SK-N-SH (cell line): ENCODE measurements at regions not wholly inside any gene's neighbourhood (a gene's known extent, or its start where the extent isn't known, plus 50 kb on each side); places are given as distances from the start of the nearest gene placed in this dataset.

Experiments used
- CTCF ChIA-PET: fragments of 300-600, 350-600 bp; formaldehyde crosslinking; extraction: SDS; loops from one replicate; lab custom pipeline; 2021; lab: Yijun Ruan, JAX
- POLR2A ChIA-PET: fragments of 350-600 bp; sonication (Branson Sonifier 250); formaldehyde crosslinking; extraction: SDS; loops from one replicate; lab custom pipeline; 2020; ENCODE audit warnings: antibody characterized with exemption, inconsistent platforms; lab: Yijun Ruan, JAX
- DNase-seq: peaks from one replicate; pipeline ENCODE4 v3.0.0; 2012
- H2AFZ ChIP-seq: fragments of 200-600 bp; sonication (generic); 2 replicates; pipeline ENCODE4 v1.8.1; 2016; ENCODE audit warnings: antibody characterized with exemption, mild to moderate bottlenecking, low read depth
- H3F3A ChIP-seq: fragments of 200-600 bp; sonication (generic); replicated peaks from 2 replicates; pipeline ENCODE3; 2016; ENCODE audit warnings: antibody characterized with exemption, mild to moderate bottlenecking; ENCODE audit not compliant: insufficient read depth
- H3K27ac ChIP-seq, 2 experiments: fragments of 200-500 bp in 1 of 2; fragments of 200-600 bp in 1 of 2; sonication (Bioruptor generic) in 1 of 2; sonication (generic), shearing (Covaris generic) in 1 of 2; 2 replicates each; pipeline versions ENCODE4 v1.5.1 to v1.6.1; 2014 to 2016; ENCODE audit warnings: low read depth in 2 of 2, inconsistent platforms in 1 of 2, low read length in 1 of 2, mild to moderate bottlenecking in 1 of 2, mixed read lengths in 1 of 2
- H3K27me3 ChIP-seq: fragments of 200-600 bp; sonication (generic), shearing (Covaris generic); 2 replicates; pipeline ENCODE4 v1.6.1; 2016; ENCODE audit warnings: mixed run types; ENCODE audit not compliant: insufficient read depth
- H3K36me3 ChIP-seq, 2 experiments: fragments of 200-500 bp in 1 of 2; fragments of 200-600 bp in 1 of 2; sonication (Bioruptor generic) in 1 of 2; sonication (generic) in 1 of 2; replicated peaks in 1 of 2; 2 replicates each; pipeline versions ENCODE3 to v1.5.1; 2014 to 2016; ENCODE audit warnings: low read length in 1 of 2, mild to moderate bottlenecking in 1 of 2; ENCODE audit not compliant: insufficient read depth in 2 of 2, control insufficient read depth in 1 of 2
- H3K4me1 ChIP-seq, 2 experiments: fragments of 200-500 bp in 1 of 2; fragments of 200-600 bp in 1 of 2; sonication (Bioruptor generic) in 1 of 2; sonication (generic), shearing (Covaris generic) in 1 of 2; 2 replicates each; pipeline versions ENCODE4 v1.5.1 to v1.6.1; 2014 to 2016; ENCODE audit warnings: low read depth in 1 of 2, low read length in 1 of 2, mixed run types in 1 of 2; ENCODE audit not compliant: insufficient read depth in 2 of 2, control insufficient read depth in 1 of 2
- H3K4me2 ChIP-seq: fragments of 200-600 bp; sonication (generic), shearing (Covaris generic); 2 replicates; pipeline ENCODE4 v1.6.1; 2017; ENCODE audit warnings: mixed run types
- H3K4me3 ChIP-seq, 2 experiments: fragments of 200-500 bp in 1 of 2; fragments of 200-600 bp in 1 of 2; sonication (Bioruptor generic) in 1 of 2; sonication (generic), shearing (Covaris generic) in 1 of 2; 2 replicates each; pipeline versions ENCODE4 v1.5.1 to v1.8.1; 2014 to 2016; ENCODE audit warnings: low read depth in 2 of 2, inconsistent platforms in 1 of 2, low read length in 1 of 2, mild to moderate bottlenecking in 1 of 2, mixed read lengths in 1 of 2, moderate library complexity in 1 of 2
- H3K79me2 ChIP-seq: fragments of 200-600 bp; sonication (generic); 2 replicates; pipeline ENCODE4 v1.8.1; 2017; ENCODE audit warnings: mild to moderate bottlenecking; ENCODE audit not compliant: insufficient read depth
- H3K9ac ChIP-seq: fragments of 200-600 bp; sonication (generic); 2 replicates; pipeline ENCODE4 v1.6.1; 2017; ENCODE audit warnings: mixed run types
- H3K9me2 ChIP-seq: fragments of 200-600 bp; sonication (generic); 2 replicates; pipeline ENCODE4 v1.6.1; 2017; ENCODE audit warnings: mixed run types
- H3K9me3 ChIP-seq: fragments of 200-600 bp; sonication (generic); 2 replicates; pipeline ENCODE4 v1.6.1; 2017; ENCODE audit warnings: mixed run types, mild to moderate bottlenecking, moderate library complexity
- H4K20me1 ChIP-seq: fragments of 200-600 bp; sonication (generic); 2 replicates; pipeline ENCODE4 v1.6.1; 2017; ENCODE audit warnings: mild to moderate bottlenecking, mixed run types; ENCODE audit not compliant: insufficient read depth
- CTCF ChIP-seq: fragments of 200-600 bp; sonication (generic); IDR thresholded peaks from 2 replicates; pipeline ENCODE4 v1.6.1; 2017; ENCODE audit warnings: antibody characterized with exemption, mild to moderate bottlenecking, moderate library complexity
- ELF1 ChIP-seq: IDR thresholded peaks from 2 replicates; pipeline ENCODE4 v1.4.0; 2012
- EZH2phosphoT487 ChIP-seq: fragments of 200-600 bp; sonication (generic); IDR thresholded peaks from 2 replicates; pipeline ENCODE4 v1.6.1; 2017; ENCODE audit warnings: low read depth, mixed run types, mild to moderate bottlenecking, antibody characterized with exemption, moderate library complexity, borderline replicate concordance
- FOXM1 ChIP-seq: IDR thresholded peaks from 2 replicates; pipeline ENCODE4 v1.4.0; 2012; ENCODE audit warnings: low read depth, mild to moderate bottlenecking
- MEF2A ChIP-seq: IDR thresholded peaks from 2 replicates; pipeline ENCODE4 v1.4.0; 2012; ENCODE audit warnings: low read depth, borderline replicate concordance
- MXI1 ChIP-seq: IDR thresholded peaks from 2 replicates; pipeline ENCODE4 v1.6.1; 2012; ENCODE audit warnings: mild to moderate bottlenecking, low read depth, low read length, improper control_type of control experiment
- NRF1 ChIP-seq: IDR thresholded peaks from 2 replicates; pipeline ENCODE4 v1.6.1; 2012; ENCODE audit warnings: low read depth, mild to moderate bottlenecking, low read length
- RXRA ChIP-seq: IDR thresholded peaks from 2 replicates; pipeline ENCODE4 v1.4.0; 2012; ENCODE audit warnings: low read depth, mild to moderate bottlenecking, borderline replicate concordance
- TAF1 ChIP-seq: IDR thresholded peaks from 2 replicates; pipeline ENCODE4 v1.6.1; 2012; ENCODE audit warnings: low read depth, mild to moderate bottlenecking, low read length, moderate library complexity, borderline replicate concordance
- TCF12 ChIP-seq: IDR thresholded peaks from 2 replicates; pipeline ENCODE4 v1.4.0; 2012
- ZBTB33 ChIP-seq: IDR thresholded peaks from 2 replicates; pipeline ENCODE4 v1.4.0; 2012; ENCODE audit warnings: low read depth, borderline replicate concordance
- WGBS: methylation state at CpG from one replicate; pipeline ENCODE4 v1.1.6; 2017; ENCODE audit warnings: low lambda C conversion rate; 5-methylcytosine and 5-hydroxymethylcytosine counted together
- TF ChIP-seq, protein P1 (sequence below): IDR thresholded peaks from 2 replicates; pipeline ENCODE4 v1.4.0; 2012; ENCODE audit warnings: low read depth, borderline replicate concordance

DNA sequence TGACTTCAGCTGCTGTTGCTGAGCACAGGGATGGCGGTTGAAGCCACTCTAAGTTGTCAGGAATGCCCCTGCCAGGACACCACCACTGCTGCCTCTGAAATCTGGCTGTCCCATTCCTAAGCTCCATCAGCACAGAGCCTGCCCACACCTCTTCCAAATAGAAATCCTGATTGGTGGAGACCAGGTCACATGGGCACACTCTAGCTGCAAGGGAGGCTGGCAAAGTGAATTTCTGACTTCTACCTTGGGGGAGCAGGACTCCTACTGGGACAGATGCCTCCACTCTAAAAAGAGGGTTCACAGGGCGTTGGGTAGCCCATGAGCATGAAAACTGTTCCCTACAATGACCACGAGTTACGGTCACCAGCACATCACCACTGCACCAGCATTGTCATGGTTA lies 83.8 kb upstream of the TARDBP start:
- TF ChIP-seq, protein P1, sequence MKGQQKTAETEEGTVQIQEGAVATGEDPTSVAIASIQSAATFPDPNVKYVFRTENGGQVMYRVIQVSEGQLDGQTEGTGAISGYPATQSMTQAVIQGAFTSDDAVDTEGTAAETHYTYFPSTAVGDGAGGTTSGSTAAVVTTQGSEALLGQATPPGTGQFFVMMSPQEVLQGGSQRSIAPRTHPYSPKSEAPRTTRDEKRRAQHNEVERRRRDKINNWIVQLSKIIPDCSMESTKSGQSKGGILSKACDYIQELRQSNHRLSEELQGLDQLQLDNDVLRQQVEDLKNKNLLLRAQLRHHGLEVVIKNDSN: peak; percentile 19; the same call in 1 of the 2 replicates
- TF ChIP-seq MXI1: no peak
- Histone ChIP-seq H3K36me3 (no peaks in the 10 kb centered on the region), H4K20me1 (no peaks in the 10 kb centered on the region), H3K27me3 (no peaks in the 10 kb centered on the region), H3K9ac (no peak overlapping the region), H3F3A (no peaks in the 10 kb centered on the region), H3K4me3 (no peak overlapping the region), H3K9me2 (no peaks in the 10 kb centered on the region), H3K4me2 (no peak overlapping the region), H3K79me2 (no peaks in the 10 kb centered on the region), H2AFZ (no peak overlapping the region), H3K4me1 (no peaks in the 10 kb centered on the region), H3K27ac (no peak overlapping the region), H3K9me3 (no peaks in the 10 kb centered on the region)
- DNase-seq: no peak
- WGBS: 46% methylated on average over 2 of the region's 4 CpGs
- POLR2A ChIA-PET: no interaction called here
- CTCF ChIA-PET: interaction anchor here (1.0 to 4.5 kb wide), 3 partner anchors 14 to 19 kb away, joined by 3 to 17 read pairs (median 7); no protein-coding TSS in a partner anchor

GRCh38 chr1:10932088-10932487 lies 80.4 kb upstream of the TARDBP start:
- TF ChIP-seq ELF1: no peak
- no peak for TF ChIP-seq TAF1
- TF ChIP-seq MXI1: no peak
- no peak for TF ChIP-seq EZH2phosphoT487
- Histone ChIP-seq H3F3A (no peaks in the 10 kb centered on the region), H3K9me3 (no peaks in the 10 kb centered on the region), H3K9me2 (no peaks in the 10 kb centered on the region), H3K27ac (no peak overlapping the region), H2AFZ (no peak overlapping the region), H3K36me3 (no peaks in the 10 kb centered on the region), H3K4me3 (no peak overlapping the region), H4K20me1 (no peaks in the 10 kb centered on the region), H3K79me2 (no peaks in the 10 kb centered on the region), H3K9ac (no peak overlapping the region), H3K4me1 (peaks cover 0 to 8% of the 10 kb centered on the region in 2 experiments; a peak in 1 of 4 replicates), H3K27me3 (no peaks in the 10 kb centered on the region), H3K4me2 (no peak overlapping the region)
- DNase-seq: no peak
- ChIA-PET POLR2A (no interaction called here), CTCF (interaction anchor here (1.5 kb wide), 1 partner anchor 10 kb away, joined by 3 read pairs; no protein-coding TSS in a partner anchor)
- 79% methylated on average over 6 of the region's 6 CpGs for WGBS

DNA sequence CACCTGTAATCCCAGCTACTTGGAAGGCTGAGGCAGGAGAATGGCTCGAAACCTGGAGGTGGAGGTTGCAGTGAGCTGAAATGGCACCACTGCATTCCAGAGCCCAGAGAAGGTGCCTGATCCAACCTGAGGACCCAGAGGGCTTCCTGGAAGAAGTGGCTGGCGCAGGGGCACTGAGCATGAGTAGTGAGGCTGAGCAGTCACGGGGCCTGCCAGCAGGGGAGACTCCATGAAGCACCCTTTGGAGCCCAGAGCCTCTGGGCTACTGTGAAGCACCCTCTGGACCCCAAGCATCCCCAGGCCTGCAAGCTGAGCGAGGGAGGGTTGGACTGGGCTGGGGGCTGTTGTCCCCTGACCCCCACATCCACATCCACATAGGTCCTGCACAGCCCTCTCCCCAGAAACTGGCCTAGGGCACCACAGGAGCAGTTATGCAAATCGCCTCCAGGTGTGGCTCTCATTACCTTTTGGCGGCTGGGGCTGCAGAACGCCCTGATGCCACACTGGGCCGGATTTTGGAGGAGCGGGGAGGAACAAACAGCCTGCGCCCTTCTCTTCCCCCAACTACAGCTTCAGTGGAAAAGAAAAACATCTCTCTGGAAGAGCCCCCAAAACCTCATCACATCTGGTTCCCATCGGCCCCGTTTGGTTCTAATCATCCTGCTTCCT lies 78.2 kb upstream of the TARDBP start:
- DNase-seq: no peak
- CTCF ChIA-PET: interaction anchor here (0.6 to 3.6 kb wide), 3 partner anchors 24 to 439 kb away, joined by 3 to 10 read pairs (median 3); partner anchors contain the start of gene TARDBP

More for the DNA sequence above, 78.2 kb upstream of the TARDBP start:
- Histone ChIP-seq H3F3A (no peaks in the 10 kb centered on the region), H3K27me3 (no peaks in the 10 kb centered on the region), H3K79me2 (no peaks in the 10 kb centered on the region)
- TF ChIP-seq ZBTB33: no peak
- TF ChIP-seq NRF1: no peak
- no peak for TF ChIP-seq RXRA
- no peak for TF ChIP-seq MEF2A
- no peak for TF ChIP-seq FOXM1
- no peak for TF ChIP-seq EZH2phosphoT487
- TF ChIP-seq TCF12: no peak
- TF ChIP-seq CTCF: no peak
- TF ChIP-seq, all 33 proteins: peak for 0
- Histone ChIP-seq H4K20me1 (no peaks in the 10 kb centered on the region), H3K4me3 (no peak overlapping the region), H3K9me3 (no peaks in the 10 kb centered on the region), H3K4me1 (peaks cover 0 to 8% of the 10 kb centered on the region in 2 experiments; a peak in 1 of 4 replicates), H2AFZ (no peak overlapping the region), H3K27ac (no peak overlapping the region), H3K36me3 (no peaks in the 10 kb centered on the region), H3K9ac (no peak overlapping the region), H3K9me2 (no peaks in the 10 kb centered on the region), H3K4me2 (no peak overlapping the region)
- 43% methylated on average over 10 of the region's 12 CpGs for WGBS
- POLR2A ChIA-PET: interaction anchor here (1.7 kb wide), 1 partner anchor 10 kb away, joined by 6 read pairs; no protein-coding TSS in a partner anchor
